HG02678 (cell line): ENCODE measurements at regions not wholly inside any gene's neighbourhood (a gene's known extent, or its start where the extent isn't known, plus 50 kb on each side); places are given as distances from the start of the nearest gene placed in this dataset.
"Not testable (repeated sequence)": the region's sequence is repeated elsewhere in the genome, so short reads cannot be mapped to it uniquely, and the experiment has no call there.

ENCODE experiments used
- ATAC-seq: cut with Tn5 transposase; IDR thresholded peaks from one replicate; pipeline ENCODE4 v1.9.1; 2021; ENCODE audit warnings: mild to moderate bottlenecking, moderate library complexity; ENCODE audit not compliant: unreplicated experiment

- no peak for ATAC-seq
Measured at GRCh38 chr3:67064105-67064504, 66.0 kb downstream of the KBTBD8 start.

DNA sequence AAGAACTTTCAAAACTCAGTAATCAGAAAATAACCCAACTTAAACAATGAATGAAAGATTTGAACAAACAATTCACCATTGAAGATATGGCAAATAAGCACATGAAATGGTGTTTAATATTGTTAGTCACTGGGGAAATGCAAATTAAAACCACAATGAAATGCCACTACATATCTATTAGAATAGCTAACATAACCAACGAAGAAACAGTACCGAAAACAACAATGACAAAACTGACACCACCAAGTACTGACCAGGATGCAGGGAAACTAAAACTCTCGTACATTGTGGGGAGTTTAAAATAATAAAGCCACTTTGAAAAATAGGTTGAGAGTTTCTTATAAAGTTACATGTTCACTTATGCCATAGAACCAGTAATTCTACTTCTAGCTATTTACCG lies 69.1 kb downstream of the KBTBD8 start:
- ATAC-seq: peak; percentile 62

GRCh38 chr3:67072640-67073039 lies 74.5 kb downstream of the KBTBD8 start:
- not testable (repeated sequence) for ATAC-seq

DNA sequence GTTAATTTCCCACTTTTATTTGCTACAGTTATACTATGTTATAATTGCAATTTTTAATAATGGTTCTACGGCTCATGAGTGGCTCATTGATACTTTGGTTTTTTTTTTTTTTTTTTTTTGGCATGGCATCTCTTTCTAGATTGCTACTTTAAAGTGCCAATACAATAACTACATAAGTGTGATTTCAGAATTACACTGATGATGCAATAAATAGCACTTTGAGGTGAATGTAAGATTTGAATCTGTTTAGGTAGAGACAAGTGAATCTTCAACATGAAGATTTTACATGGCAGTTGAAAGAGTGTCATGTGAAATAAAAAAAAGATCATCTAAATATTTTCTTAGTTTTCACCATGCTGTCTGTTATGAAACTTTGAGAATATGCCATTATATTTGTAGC lies 75.7 kb downstream of the KBTBD8 start:
- no peak for ATAC-seq

DNA sequence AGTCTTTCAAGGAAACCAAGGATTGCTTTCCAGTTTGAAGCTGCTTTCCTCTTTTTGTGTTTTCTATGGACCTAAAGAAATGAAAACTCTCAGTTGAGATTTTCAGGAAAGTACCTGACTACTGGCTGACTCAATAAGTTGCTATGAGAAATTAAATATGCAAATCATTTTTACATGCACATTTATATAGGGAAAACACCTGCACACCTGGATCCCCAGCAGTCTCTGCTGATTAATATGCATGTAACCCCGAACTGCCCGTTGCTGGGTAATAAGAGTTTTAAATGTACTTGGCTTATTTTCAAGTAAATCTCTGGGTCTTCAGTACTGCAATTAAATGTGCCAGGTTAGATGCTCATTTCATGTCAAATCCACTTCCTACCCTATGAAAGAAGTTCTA lies 77.2 kb downstream of the KBTBD8 start:
- no peak for ATAC-seq

DNA sequence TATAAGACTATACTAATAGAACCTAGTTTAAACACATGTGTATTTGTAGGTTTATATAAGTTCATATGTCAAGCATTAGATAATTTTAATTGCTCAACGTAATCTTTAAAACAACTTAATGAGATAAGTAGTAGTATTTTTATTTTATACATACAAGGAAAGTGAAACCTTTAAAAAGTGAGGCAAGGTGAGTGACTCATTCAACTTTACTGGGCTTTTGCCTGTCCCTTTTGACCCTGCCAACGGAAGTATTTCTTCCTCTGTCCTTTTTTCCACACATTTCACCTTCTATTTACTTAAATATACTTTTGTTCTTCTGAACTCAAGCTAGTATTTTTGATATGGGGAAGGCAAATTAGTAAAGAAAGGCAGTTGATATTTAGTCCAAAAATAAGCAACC lies 78.5 kb downstream of the KBTBD8 start:
- no peak for ATAC-seq

DNA sequence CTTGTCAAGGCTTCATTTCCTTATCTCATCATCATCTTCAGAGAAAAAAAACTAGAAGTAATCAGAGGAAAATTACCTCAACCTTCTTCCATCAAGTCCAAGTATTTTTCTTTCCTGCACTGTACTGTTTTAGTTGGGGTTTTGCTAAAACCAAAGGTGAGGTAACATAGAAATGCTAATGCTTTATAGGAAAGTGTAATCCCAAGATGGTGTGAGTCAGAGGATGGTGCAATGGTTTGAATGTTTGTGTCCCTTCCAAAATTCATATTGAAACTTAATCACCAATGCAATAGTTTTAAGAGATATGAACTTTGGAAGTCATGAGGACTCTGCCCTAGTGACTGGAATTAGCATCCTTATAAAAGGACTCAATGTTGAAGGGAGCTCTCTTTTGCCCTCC lies 79.5 kb downstream of the KBTBD8 start:
- ATAC-seq: no peak

GRCh38 chr3:67082533-67083024 lies 84.5 kb downstream of the KBTBD8 start:
- no peak for ATAC-seq

GRCh38 chr3:67083277-67083676 lies 85.2 kb downstream of the KBTBD8 start:
- ATAC-seq: no peak

DNA sequence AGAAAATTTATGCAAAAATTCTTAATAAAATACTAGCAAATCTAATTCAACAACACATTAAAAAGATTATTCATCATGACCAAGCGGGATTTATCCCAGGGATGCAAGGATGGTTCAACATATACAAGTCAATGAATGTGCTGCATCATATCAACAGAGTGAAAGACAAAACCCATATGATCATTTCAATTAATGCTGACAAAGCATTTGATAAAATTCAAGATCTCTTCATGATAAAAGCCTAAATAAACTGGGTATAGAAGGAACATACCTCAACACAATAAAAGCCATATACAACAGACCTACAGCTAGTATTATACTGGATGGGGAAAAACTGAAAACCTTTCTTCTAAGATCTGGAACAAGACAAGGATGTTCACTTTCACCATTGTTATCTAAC lies 89.7 kb downstream of the KBTBD8 start:
- no peak for ATAC-seq

DNA sequence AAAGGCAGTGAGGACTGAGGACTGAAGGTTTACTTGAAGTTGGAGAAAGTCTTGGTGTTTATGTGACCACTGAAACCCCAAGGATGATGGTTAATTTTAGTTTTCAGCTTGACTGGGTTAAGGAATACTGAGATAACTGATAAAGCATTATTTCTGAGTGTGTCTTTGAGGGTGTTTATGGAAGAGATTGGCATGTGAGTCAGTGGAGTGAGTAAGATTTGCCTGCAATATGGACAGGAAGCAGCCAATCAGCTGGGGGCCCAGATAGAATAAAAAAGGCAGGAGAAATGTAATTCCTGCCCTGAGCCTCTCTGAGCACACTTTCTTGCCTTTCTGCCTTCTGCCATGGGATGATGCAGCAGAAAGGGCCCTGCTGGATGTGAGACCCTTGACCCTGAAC lies 92.4 kb downstream of the KBTBD8 start:
- ATAC-seq: no peak

- ATAC-seq: no peak
Measured at GRCh38 chr3:67093305-67093704, 95.2 kb downstream of the KBTBD8 start.

GRCh38 chr3:67094167-67094566 lies 96.1 kb downstream of the KBTBD8 start:
- no peak for ATAC-seq

GRCh38 chr3:67094774-67095173 lies 96.7 kb downstream of the KBTBD8 start:
- no peak for ATAC-seq

GRCh38 chr3:67104388-67104787 lies 106.3 kb downstream of the KBTBD8 start:
- no peak for ATAC-seq

GRCh38 chr3:67106874-67107273 lies 108.8 kb downstream of the KBTBD8 start:
- no peak for ATAC-seq

DNA sequence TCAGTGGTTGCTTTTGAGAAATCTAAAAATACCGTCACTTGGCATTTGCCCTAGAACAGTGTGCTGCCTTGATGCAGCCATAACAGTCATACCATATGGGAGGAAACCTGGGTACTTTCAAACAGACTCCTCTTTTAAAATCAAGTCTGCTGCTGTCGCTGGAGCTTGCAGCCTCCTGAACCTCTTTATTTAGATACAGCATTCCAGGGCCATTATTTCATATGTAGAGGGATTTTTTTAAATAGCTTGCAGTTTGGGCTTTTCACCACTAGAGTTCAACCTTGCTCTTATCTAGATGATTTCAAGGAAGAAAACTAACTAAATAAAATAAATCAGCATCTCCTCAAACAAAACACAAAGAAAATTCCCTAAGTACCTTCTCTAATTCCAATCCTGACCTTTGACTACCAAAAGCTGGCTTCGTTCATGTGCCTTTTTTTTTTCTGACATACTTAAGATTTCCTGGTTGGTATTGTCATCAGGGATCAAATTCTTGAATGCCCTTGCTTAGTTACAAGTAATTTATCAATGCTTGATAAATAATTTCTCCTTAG lies 111.6 kb downstream of the KBTBD8 start:
- no peak for ATAC-seq

- ATAC-seq: peak; percentile 99
Measured at GRCh38 chr3:67113802-67114407, 115.8 kb downstream of the KBTBD8 start.

DNA sequence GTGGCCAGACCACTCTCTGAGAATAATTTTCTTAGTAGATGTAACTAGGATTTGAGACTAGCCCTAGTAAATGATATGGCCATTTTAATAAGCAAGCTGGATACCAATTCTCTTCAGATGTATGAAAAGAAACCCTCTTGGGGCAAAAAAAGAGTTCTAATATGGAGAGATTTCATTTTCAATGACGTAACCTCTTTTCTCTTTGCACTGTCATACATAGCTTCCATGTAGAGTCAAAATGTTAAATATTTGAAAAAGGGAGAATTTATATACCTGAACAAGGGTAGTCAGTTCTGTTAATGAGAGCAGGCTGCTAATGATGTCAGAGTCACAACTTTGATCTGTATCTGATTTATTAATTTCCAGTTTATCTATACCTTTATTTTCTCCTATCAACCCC lies 120.0 kb downstream of the KBTBD8 start:
- no peak for ATAC-seq

GRCh38 chr3:67118635-67119034 lies 120.5 kb downstream of the KBTBD8 start:
- ATAC-seq: no peak

- ATAC-seq: no peak
Measured at GRCh38 chr3:67123914-67124313, 125.8 kb downstream of the KBTBD8 start.

- ATAC-seq: no peak
Measured at GRCh38 chr3:67127254-67127653, 129.1 kb downstream of the KBTBD8 start.

GRCh38 chr3:67142432-67142831 lies 144.3 kb downstream of the KBTBD8 start:
- no peak for ATAC-seq
